VCaP (cell line): ENCODE measurements at regions not wholly inside any gene's neighbourhood (a gene's known extent, or its start where the extent isn't known, plus 50 kb on each side); places are given as distances from the start of the nearest gene placed in this dataset.
A peak's percentile ranks its signal among the peaks of the same experiment; 100 is the strongest.

Source experiments
- H3K27ac ChIP-seq: fragments of 450-650 bp; 2 replicates; pipeline ENCODE4 v1.5.1; 2017
- CTCF ChIP-seq: fragments of 450-650 bp; conservative IDR thresholded peaks from 2 replicates; pipeline ENCODE4 v1.5.1; 2017; ENCODE audit warnings: mild to moderate bottlenecking, moderate library complexity

- H3K27ac ChIP-seq = peak overlapping the region; percentile 65
- TF ChIP-seq CTCF = no peak
Measured at GRCh38 chr20:22502731-22503191, 81.6 kb downstream of the FOXA2 start.

GRCh38 chr20:22501566-22502344, 82.6 kb downstream of the FOXA2 start:
- no peak for TF ChIP-seq CTCF
- H3K27ac ChIP-seq = peak overlapping the region; percentile 65; the same call in 1 of the 2 replicates

- no peak overlapping the region for H3K27ac ChIP-seq
- TF ChIP-seq CTCF = no peak
Measured at GRCh38 chr20:22501034-22501433, 83.3 kb downstream of the FOXA2 start.

GRCh38 chr20:22499515-22500166, 84.7 kb downstream of the FOXA2 start:
- H3K27ac ChIP-seq = no peak overlapping the region
- no peak for TF ChIP-seq CTCF

GRCh38 chr20:22496817-22497216, 87.6 kb downstream of the FOXA2 start:
- TF ChIP-seq CTCF = no peak
- H3K27ac ChIP-seq = no peak overlapping the region

GRCh38 chr20:22495789-22496188, 88.6 kb downstream of the FOXA2 start:
- H3K27ac ChIP-seq = no peak overlapping the region
- TF ChIP-seq CTCF = no peak

GRCh38 chr20:22495172-22495571, 89.2 kb downstream of the FOXA2 start:
- TF ChIP-seq CTCF = no peak
- H3K27ac ChIP-seq = no peak overlapping the region
